Germinal center (tissue), 1 donor: ENCODE measurements at regions not wholly inside any gene's neighbourhood (a gene's known extent, or its start where the extent isn't known, plus 50 kb on each side); places are given as distances from the start of the nearest gene placed in this dataset.
"Not testable (repeated sequence)": the region's sequence is repeated elsewhere in the genome, so short reads cannot be mapped to it uniquely, and the experiment has no call there.

Experiments used
- DNase-seq: peaks from one replicate; pipeline ENCODE4 v3.0.0; 2012; ENCODE audit warnings: mixed read lengths, low spot score

DNA sequence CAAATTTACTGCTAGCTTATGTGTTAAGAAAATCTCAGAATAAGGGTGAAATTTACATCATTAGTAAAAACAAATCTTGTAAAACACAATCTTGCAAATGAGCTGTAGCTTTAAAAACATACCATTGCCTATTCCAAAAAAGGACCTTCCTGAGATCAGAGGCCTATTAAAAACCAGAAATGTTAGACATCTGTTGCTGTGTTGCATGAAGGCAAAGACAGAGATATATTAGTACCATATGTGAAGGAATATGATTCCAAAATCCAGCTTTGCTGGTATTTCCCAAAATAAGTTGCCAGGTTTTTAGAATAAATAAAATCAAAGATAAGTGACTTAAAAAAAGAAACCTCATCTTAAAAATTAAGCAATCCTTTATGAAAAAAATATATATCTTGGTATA lies 504.1 kb upstream of the CDIN1 start:
- no peak for DNase-seq

- no peak for DNase-seq
These were observed 500.4 kb upstream of the CDIN1 start for GRCh38 chr15:36079021-36079420.

GRCh38 chr15:36080759-36081158 lies 498.7 kb upstream of the CDIN1 start:
- DNase-seq = no peak

DNA sequence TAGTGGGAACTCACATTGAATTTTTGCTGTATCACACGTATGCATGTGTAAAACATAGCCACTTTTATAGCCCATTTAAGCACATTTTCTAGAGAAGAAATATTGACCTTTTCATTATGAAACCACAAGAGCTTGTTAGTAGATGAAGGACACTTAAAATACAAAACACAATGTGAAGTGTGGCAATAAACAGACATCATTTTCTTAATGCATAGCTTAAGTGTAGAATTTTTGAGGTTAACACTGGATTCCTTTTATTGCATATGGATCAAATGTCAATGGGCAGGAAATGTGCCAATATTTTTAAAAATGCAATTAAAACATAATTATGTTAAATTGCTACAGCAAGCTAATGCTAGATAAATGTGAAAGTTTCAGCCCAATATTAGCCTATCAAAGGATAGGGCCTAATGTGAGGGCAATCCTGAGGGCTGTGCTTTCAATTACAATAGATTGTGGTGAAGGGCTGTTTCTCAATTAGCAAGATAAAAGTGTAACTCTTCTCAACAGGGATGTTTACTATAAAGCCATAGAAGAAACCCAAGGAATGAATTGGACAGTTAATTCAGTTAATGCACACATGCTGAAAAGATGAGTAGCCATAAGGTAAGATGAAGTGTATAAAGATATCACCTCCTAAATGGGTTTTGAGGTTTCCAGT lies 489.0 kb upstream of the CDIN1 start:
- DNase-seq = no peak

DNA sequence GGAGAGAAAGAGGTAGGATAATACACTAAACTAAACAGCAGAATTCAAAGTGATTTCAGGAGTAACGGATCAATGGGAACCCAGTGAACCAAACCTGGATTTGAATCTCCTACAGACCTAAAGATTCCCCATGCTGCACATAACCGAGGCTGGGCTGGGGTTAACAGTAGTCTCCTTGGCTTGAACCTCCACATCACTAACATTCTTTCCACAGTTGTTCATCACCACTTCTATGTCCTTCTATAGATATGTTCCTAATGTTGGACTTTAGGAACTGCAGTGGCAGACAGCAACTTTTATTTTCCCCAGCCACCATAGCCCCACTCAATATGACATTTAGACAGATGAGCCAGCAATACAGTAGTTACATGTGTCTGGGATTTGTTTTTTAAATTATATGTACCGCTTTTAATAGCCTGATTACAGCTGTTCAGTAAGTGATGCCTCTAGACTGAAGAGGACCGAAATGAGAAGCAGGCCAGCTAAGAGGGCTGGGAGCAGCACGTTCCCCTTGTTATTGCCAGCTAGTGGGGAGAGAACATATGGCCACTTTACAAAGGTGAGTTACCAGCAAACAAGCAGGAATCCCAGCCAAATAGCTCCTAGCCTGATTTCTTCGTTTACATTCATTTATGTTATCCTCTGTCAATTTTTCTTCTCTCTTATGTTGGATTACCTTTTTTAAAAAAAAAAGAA lies 472.6 kb upstream of the CDIN1 start:
- no peak for DNase-seq

DNA sequence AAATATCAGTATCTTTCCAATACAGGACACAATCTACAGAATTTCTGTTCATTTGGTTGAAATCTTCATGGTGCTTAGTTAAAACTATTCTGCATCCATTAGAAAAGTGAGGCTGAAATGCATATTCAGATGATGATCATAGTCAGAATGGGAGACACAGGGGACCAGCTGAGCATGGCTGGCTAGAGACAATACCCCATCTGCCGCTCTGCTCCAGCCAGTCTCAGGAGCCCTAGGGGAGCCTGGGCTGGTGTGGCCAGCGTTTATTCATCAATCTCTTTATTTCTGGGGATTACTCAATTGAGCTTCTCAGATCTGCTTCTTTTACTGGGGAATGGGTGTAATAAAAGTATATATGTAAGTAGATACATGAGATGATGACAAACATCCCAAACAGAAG lies 470.9 kb upstream of the CDIN1 start:
- no peak for DNase-seq

GRCh38 chr15:36109943-36110658 lies 469.3 kb upstream of the CDIN1 start:
- no peak for DNase-seq

- DNase-seq = no peak
These were observed 468.8 kb upstream of the CDIN1 start for GRCh38 chr15:36110659-36110993.

- no peak for DNase-seq
These were observed 462.1 kb upstream of the CDIN1 start for GRCh38 chr15:36117296-36117787.

GRCh38 chr15:36126194-36126593 lies 453.2 kb upstream of the CDIN1 start:
- DNase-seq = no peak

GRCh38 chr15:36130641-36131310 lies 448.6 kb upstream of the CDIN1 start:
- DNase-seq = no peak

GRCh38 chr15:36133742-36134141 lies 445.7 kb upstream of the CDIN1 start:
- DNase-seq = no peak

- no peak for DNase-seq
These were observed 443.4 kb upstream of the CDIN1 start for GRCh38 chr15:36136049-36136448.

DNA sequence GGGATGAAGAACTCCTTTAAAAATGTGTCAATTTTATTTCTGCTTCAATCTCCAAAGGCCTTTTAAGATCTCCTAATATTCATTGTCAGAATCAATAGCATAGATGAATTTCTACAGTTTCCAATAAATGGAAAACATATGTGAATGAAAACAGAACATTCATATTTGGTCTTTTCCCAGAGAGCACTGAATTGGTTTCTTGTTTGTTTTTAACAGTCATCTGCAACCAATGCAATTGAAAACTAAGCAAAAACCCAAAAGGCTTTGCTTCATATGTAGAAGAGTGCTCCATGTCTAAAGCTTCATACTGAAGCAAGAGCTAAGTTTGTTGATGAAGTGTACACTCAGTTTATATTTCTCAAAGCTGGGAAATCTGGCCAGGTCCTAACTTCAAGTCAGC lies 426.5 kb upstream of the CDIN1 start:
- DNase-seq = no peak

DNA sequence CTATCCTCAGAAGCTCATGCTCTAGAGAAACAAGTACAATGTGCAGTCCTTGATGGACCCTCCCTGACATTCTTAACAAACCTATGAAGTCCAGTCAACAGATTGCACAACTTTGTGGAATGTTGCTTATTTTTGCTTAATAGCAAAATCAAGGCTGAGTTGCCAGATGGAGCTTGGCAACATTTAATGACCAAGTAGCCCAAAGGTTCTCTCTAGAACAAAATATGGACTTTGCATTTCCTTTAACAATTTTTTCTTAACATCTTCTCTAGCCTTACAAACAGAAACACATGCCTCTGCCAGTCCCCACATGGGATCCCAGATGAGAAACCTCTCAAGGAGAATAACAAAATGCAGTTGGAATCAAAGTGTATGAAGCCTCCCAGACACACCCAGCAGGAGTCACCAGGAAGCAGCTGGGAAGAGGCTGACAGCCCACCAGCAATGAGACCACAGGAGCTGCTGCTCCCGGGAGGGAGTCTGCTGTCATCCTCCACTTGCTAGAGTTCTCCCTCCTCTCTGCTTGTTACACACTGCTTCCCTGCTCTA lies 422.5 kb upstream of the CDIN1 start:
- DNase-seq = no peak

- DNase-seq = no peak
These were observed 419.1 kb upstream of the CDIN1 start for GRCh38 chr15:36160351-36160750.

- DNase-seq = no peak
These were observed 418.3 kb upstream of the CDIN1 start for GRCh38 chr15:36161108-36161507.

DNA sequence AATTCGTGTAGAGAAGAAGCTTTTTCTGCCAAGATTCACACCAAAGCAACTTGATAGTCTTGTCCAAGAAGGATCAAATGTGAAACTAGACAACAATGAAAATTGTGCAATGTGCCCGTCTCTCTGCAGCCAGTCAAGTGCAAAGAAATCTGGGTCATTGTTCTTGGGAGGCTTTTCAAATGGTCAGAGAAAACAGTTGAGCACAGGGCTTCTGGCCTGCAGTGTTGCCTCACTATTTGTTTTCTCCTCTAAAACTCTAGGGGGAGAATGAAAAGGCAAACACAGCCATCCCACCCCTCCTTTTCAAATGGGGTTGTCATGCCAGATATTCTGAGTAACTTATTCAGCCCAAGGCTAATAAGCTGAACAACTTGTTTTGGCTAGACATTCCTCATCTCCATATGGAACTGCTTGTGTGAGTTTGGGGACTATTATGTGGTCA lies 417.6 kb upstream of the CDIN1 start:
- DNase-seq = no peak

- DNase-seq = not testable (repeated sequence)
These were observed 415.4 kb upstream of the CDIN1 start for GRCh38 chr15:36163983-36164382.

DNA sequence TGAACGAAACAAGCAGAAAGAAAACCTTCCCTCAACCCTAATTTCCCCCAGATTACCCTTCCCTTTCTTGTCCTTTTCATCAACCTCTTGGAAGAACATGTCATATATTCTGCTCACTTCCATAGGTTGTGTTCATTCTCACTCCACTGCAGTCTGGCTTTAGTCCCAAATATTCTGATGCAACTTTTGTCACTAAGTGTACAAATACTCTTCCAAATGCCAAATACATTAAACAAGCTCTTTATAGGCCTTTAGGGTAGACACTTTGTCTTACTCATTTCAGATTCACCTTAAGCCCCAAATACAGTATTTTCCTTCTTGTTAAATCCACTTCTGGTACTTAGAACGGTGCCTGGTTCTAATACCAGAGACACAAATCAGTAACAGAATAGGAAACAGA lies 406.5 kb upstream of the CDIN1 start:
- no peak for DNase-seq

GRCh38 chr15:36175186-36175740 lies 404.2 kb upstream of the CDIN1 start:
- no peak for DNase-seq

DNA sequence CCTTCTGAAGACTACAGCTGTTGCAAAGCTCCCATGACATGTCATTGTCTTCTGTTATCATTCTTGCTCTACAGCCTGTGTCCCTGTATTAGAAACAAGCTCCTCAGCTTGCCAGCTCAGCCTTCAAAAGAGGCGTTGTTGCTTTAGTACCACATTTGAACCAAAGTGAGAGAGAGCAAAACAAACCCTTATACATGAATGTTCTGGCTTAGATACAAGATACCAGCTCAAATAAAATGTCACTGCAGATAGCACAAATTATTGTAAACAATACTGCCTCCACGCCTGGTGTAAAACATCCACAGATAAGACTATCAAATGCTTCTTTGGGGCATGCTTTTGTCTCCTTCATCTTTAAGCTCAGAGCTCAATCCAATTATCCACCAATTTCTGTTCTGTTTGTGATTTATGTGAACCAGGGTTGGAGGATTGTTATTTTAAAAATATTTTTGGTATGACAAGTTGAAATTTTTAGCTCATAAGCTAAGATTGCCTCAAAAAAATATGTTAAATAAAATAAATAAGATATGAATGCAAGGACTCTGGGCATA lies 403.6 kb upstream of the CDIN1 start:
- no peak for DNase-seq
